GM20431 (cell line): ENCODE measurements at regions not wholly inside any gene's neighbourhood (a gene's known extent, or its start where the extent isn't known, plus 50 kb on each side); places are given as distances from the start of the nearest gene placed in this dataset.
"Not testable (repeated sequence)": the region's sequence is repeated elsewhere in the genome, so short reads cannot be mapped to it uniquely, and the experiment has no call there.

ENCODE experiments used
- in situ Hi-C: fragments of 300-500 bp; cut with MseI, MboI; formaldehyde crosslinking; loops from one replicate; pipeline ENCODE4 v1.15.0; 2020; ENCODE audit warnings: low sequenced_read_pairs; ENCODE audit not compliant: unreplicated experiment

- in situ Hi-C loops: no loop called here
Measured at GRCh38 chr6:49299279-49299678, 163.8 kb downstream of the MMUT start.

- in situ Hi-C loops: no loop called here
Measured at GRCh38 chr6:49284180-49284579, 178.9 kb downstream of the MMUT start.

- in situ Hi-C loops: not testable (repeated sequence)
Measured at GRCh38 chr6:49274809-49275769, 188.0 kb downstream of the MMUT start.

GRCh38 chr6:49269190-49269589 lies 193.9 kb downstream of the MMUT start:
- in situ Hi-C loops: no loop called here

- in situ Hi-C loops: no loop called here
Measured at GRCh38 chr6:49264909-49265308, 198.1 kb downstream of the MMUT start.

GRCh38 chr6:49264496-49264895 lies 198.6 kb downstream of the MMUT start:
- in situ Hi-C loops: no loop called here

GRCh38 chr6:49257549-49257948 lies 205.5 kb downstream of the MMUT start:
- in situ Hi-C loops: no loop called here

GRCh38 chr6:49255335-49255734 lies 207.7 kb downstream of the MMUT start:
- in situ Hi-C loops: no loop called here

- in situ Hi-C loops: no loop called here
Measured at GRCh38 chr6:49252901-49253300, 210.2 kb downstream of the MMUT start.

GRCh38 chr6:49233483-49233882 lies 229.6 kb downstream of the MMUT start:
- in situ Hi-C loops: no loop called here

GRCh38 chr6:49225471-49225870 lies 237.6 kb downstream of the MMUT start:
- in situ Hi-C loops: no loop called here

GRCh38 chr6:49220293-49220692 lies 242.8 kb downstream of the MMUT start:
- in situ Hi-C loops: no loop called here

- in situ Hi-C loops: no loop called here
Measured at GRCh38 chr6:49205526-49205925, 257.5 kb downstream of the MMUT start.

GRCh38 chr6:49202924-49203536 lies 260.0 kb downstream of the MMUT start:
- in situ Hi-C loops: no loop called here

GRCh38 chr6:49198015-49198414 lies 265.0 kb downstream of the MMUT start:
- in situ Hi-C loops: no loop called here

GRCh38 chr6:49162379-49162778 lies 300.7 kb downstream of the MMUT start:
- in situ Hi-C loops: not testable (repeated sequence)

GRCh38 chr6:49155316-49155715 lies 307.7 kb downstream of the MMUT start:
- in situ Hi-C loops: no loop called here

GRCh38 chr6:49151957-49152356 lies 311.1 kb downstream of the MMUT start:
- in situ Hi-C loops: no loop called here

GRCh38 chr6:49151461-49151860 lies 311.6 kb downstream of the MMUT start:
- in situ Hi-C loops: no loop called here

- in situ Hi-C loops: no loop called here
Measured at GRCh38 chr6:49151033-49151432, 312.0 kb downstream of the MMUT start.

GRCh38 chr6:49145280-49145679 lies 317.8 kb downstream of the MMUT start:
- in situ Hi-C loops: no loop called here
